A673 (cell line): ENCODE measurements at regions not wholly inside any gene's neighbourhood (a gene's known extent, or its start where the extent isn't known, plus 50 kb on each side); places are given as distances from the start of the nearest gene placed in this dataset.

Experiments used
- EZH2 ChIP-seq: fragments of 200-600 bp; sonication (generic); IDR thresholded peaks from 2 replicates; pipeline ENCODE4 v1.6.1; 2017; ENCODE audit warnings: borderline replicate concordance, low read depth, mild to moderate bottlenecking, mixed read lengths, antibody characterized with exemption, low read length; ENCODE audit not compliant: poor library complexity, severe bottlenecking
- TF ChIP-seq, protein P1 (sequence below): fragments of 300-800, 200-600 bp; sonication (generic); conservative IDR thresholded peaks from 2 replicates; pipeline ENCODE4 v1.5.1; 2017; ENCODE audit warnings: low read depth, mild to moderate bottlenecking, antibody characterized with exemption, low read length, moderate library complexity, mixed read lengths

DNA sequence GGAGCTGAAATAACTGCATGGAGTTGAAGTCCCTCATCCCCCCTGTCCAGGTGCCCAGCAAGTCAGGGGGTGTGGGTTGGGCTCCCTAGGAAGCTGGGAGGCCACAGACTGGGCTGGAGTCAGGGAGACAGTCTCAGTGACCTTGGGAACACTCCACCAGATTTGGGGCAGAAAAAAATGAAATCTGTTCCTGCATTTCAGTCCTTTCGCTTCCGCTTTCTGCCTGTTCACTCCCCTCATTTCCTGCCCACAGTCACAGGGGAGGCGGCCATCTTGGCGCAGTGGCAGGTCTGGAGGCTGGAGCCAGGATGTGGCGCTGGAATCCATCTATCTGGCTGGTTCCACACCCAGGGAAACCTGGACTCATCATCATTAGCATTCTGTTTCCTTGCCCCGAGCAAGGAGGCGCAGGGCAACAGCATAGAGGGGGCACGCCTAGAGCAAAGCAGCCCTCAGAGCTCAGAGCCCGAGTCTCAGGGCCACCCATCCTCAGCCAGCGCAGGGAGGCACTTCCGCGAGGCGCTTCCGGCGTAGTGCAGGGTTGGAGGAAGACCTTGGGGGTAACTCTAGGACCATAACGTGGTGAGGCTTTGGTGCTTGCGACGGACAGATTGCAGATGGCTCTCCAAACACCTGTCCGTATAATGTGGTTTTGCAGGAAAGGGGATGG lies 86.2 kb upstream of the HSPA9 start:
- TF ChIP-seq, protein P1, sequence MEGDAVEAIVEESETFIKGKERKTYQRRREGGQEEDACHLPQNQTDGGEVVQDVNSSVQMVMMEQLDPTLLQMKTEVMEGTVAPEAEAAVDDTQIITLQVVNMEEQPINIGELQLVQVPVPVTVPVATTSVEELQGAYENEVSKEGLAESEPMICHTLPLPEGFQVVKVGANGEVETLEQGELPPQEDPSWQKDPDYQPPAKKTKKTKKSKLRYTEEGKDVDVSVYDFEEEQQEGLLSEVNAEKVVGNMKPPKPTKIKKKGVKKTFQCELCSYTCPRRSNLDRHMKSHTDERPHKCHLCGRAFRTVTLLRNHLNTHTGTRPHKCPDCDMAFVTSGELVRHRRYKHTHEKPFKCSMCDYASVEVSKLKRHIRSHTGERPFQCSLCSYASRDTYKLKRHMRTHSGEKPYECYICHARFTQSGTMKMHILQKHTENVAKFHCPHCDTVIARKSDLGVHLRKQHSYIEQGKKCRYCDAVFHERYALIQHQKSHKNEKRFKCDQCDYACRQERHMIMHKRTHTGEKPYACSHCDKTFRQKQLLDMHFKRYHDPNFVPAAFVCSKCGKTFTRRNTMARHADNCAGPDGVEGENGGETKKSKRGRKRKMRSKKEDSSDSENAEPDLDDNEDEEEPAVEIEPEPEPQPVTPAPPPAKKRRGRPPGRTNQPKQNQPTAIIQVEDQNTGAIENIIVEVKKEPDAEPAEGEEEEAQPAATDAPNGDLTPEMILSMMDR = no peak
- no peak for TF ChIP-seq EZH2
